ENCODE measurements at regions not wholly inside any gene's neighbourhood (a gene's known extent, or its start where the extent isn't known, plus 50 kb on each side); places are given as distances from the start of the nearest gene placed in this dataset.

- no peak overlapping the region for H3K27ac ChIP-seq (ENCODE audit: low read length)
- H3K4me1 ChIP-seq (ENCODE audit: control insufficient read depth in 1 of 2, insufficient read depth in 2 of 2, low read length in 2 of 2), result peaks cover 0 to 10% of the 10 kb centered on the region in 2 donors
- no peaks in the 10 kb centered on the region for H3K9me3 ChIP-seq (ENCODE audit: control insufficient read depth in 1 of 2, low read length in 2 of 2)
- no peaks in the 10 kb centered on the region for H3K36me3 ChIP-seq (ENCODE audit: control insufficient read depth in 1 of 2, insufficient read depth in 2 of 2, low read length in 2 of 2)
- no peaks in the 10 kb centered on the region for H3K27me3 ChIP-seq (ENCODE audit: low read depth, low read length)
- no peak overlapping the region for H3K4me3 ChIP-seq (ENCODE audit: low read depth in 1 of 2, low read length in 2 of 2)
These were observed 391.0 kb downstream of the FGF9 start for GRCh38 chr13:22061806-22062391.

- Histone ChIP-seq H3K4me3 (ENCODE audit: low read depth in 1 of 2, low read length in 2 of 2) (no peak overlapping the region), H3K36me3 (ENCODE audit: control insufficient read depth in 1 of 2, insufficient read depth in 2 of 2, low read length in 2 of 2) (no peaks in the 10 kb centered on the region), H3K4me1 (ENCODE audit: control insufficient read depth in 1 of 2, insufficient read depth in 2 of 2, low read length in 2 of 2) (peaks cover 0 to 10% of the 10 kb centered on the region in 2 donors), H3K27ac (ENCODE audit: low read length) (no peak overlapping the region), H3K27me3 (ENCODE audit: low read depth, low read length) (no peaks in the 10 kb centered on the region), H3K9me3 (ENCODE audit: control insufficient read depth in 1 of 2, low read length in 2 of 2) (no peaks in the 10 kb centered on the region)
These were observed 391.8 kb downstream of the FGF9 start for GRCh38 chr13:22062478-22063205.

GRCh38 chr13:22063416-22064124 lies 392.7 kb downstream of the FGF9 start:
- H3K4me3 ChIP-seq (ENCODE audit: low read depth in 1 of 2, low read length in 2 of 2), result no peak overlapping the region
- no peaks in the 10 kb centered on the region for H3K36me3 ChIP-seq (ENCODE audit: control insufficient read depth in 1 of 2, insufficient read depth in 2 of 2, low read length in 2 of 2)
- no peaks in the 10 kb centered on the region for H3K9me3 ChIP-seq (ENCODE audit: control insufficient read depth in 1 of 2, low read length in 2 of 2)
- H3K27me3 ChIP-seq (ENCODE audit: low read depth, low read length), result no peaks in the 10 kb centered on the region
- H3K4me1 ChIP-seq (ENCODE audit: control insufficient read depth in 1 of 2, insufficient read depth in 2 of 2, low read length in 2 of 2), result peaks cover 0 to 10% of the 10 kb centered on the region in 2 donors
- no peak overlapping the region for H3K27ac ChIP-seq (ENCODE audit: low read length)

GRCh38 chr13:22064854-22065620 lies 394.2 kb downstream of the FGF9 start:
- Histone ChIP-seq H3K27ac (ENCODE audit: low read length) (no peak overlapping the region), H3K9me3 (ENCODE audit: control insufficient read depth in 1 of 2, low read length in 2 of 2) (no peaks in the 10 kb centered on the region), H3K36me3 (ENCODE audit: control insufficient read depth in 1 of 2, insufficient read depth in 2 of 2, low read length in 2 of 2) (no peaks in the 10 kb centered on the region)

GRCh38 chr13:22073718-22074117 lies 402.8 kb downstream of the FGF9 start:
- Histone ChIP-seq H3K36me3 (ENCODE audit: control insufficient read depth in 1 of 2, insufficient read depth in 2 of 2, low read length in 2 of 2) (no peaks in the 10 kb centered on the region), H3K4me1 (ENCODE audit: control insufficient read depth in 1 of 2, insufficient read depth in 2 of 2, low read length in 2 of 2) (no peaks in the 10 kb centered on the region), H3K9me3 (ENCODE audit: control insufficient read depth in 1 of 2, low read length in 2 of 2) (no peaks in the 10 kb centered on the region), H3K27me3 (ENCODE audit: low read depth, low read length) (no peaks in the 10 kb centered on the region), H3K27ac (ENCODE audit: low read length) (no peak overlapping the region), H3K4me3 (ENCODE audit: low read depth in 1 of 2, low read length in 2 of 2) (no peak overlapping the region)

More at GRCh38 chr13:22064854-22065620, 394.2 kb downstream of the FGF9 start:
- Histone ChIP-seq H3K27me3 (ENCODE audit: low read depth, low read length) (no peaks in the 10 kb centered on the region), H3K4me3 (ENCODE audit: low read depth in 1 of 2, low read length in 2 of 2) (no peak overlapping the region), H3K4me1 (ENCODE audit: control insufficient read depth in 1 of 2, insufficient read depth in 2 of 2, low read length in 2 of 2) (peaks cover 0 to 10% of the 10 kb centered on the region in 2 donors)

- Histone ChIP-seq H3K9me3 (ENCODE audit: control insufficient read depth in 1 of 2, low read length in 2 of 2) (no peaks in the 10 kb centered on the region), H3K4me1 (ENCODE audit: control insufficient read depth in 1 of 2, insufficient read depth in 2 of 2, low read length in 2 of 2) (no peaks in the 10 kb centered on the region), H3K27me3 (ENCODE audit: low read depth, low read length) (no peaks in the 10 kb centered on the region), H3K4me3 (ENCODE audit: low read depth in 1 of 2, low read length in 2 of 2) (no peak overlapping the region), H3K27ac (ENCODE audit: low read length) (no peak overlapping the region), H3K36me3 (ENCODE audit: control insufficient read depth in 1 of 2, insufficient read depth in 2 of 2, low read length in 2 of 2) (no peaks in the 10 kb centered on the region)
These were observed 403.5 kb downstream of the FGF9 start for GRCh38 chr13:22074403-22074802.

- Histone ChIP-seq H3K36me3 (ENCODE audit: control insufficient read depth in 1 of 2, insufficient read depth in 2 of 2, low read length in 2 of 2) (no peaks in the 10 kb centered on the region), H3K4me3 (ENCODE audit: low read depth in 1 of 2, low read length in 2 of 2) (no peak overlapping the region), H3K4me1 (ENCODE audit: control insufficient read depth in 1 of 2, insufficient read depth in 2 of 2, low read length in 2 of 2) (no peaks in the 10 kb centered on the region), H3K27ac (ENCODE audit: low read length) (no peak overlapping the region), H3K27me3 (ENCODE audit: low read depth, low read length) (no peaks in the 10 kb centered on the region), H3K9me3 (ENCODE audit: control insufficient read depth in 1 of 2, low read length in 2 of 2) (no peaks in the 10 kb centered on the region)
These were observed 405.8 kb downstream of the FGF9 start for GRCh38 chr13:22076658-22077057.

GRCh38 chr13:22077205-22077683 lies 406.4 kb downstream of the FGF9 start:
- H3K36me3 ChIP-seq (ENCODE audit: control insufficient read depth in 1 of 2, insufficient read depth in 2 of 2, low read length in 2 of 2), result no peaks in the 10 kb centered on the region
- H3K4me1 ChIP-seq (ENCODE audit: control insufficient read depth in 1 of 2, insufficient read depth in 2 of 2, low read length in 2 of 2), result no peaks in the 10 kb centered on the region
- no peak overlapping the region for H3K27ac ChIP-seq (ENCODE audit: low read length)
- H3K27me3 ChIP-seq (ENCODE audit: low read depth, low read length), result no peaks in the 10 kb centered on the region
- H3K9me3 ChIP-seq (ENCODE audit: control insufficient read depth in 1 of 2, low read length in 2 of 2), result no peaks in the 10 kb centered on the region
- H3K4me3 ChIP-seq (ENCODE audit: low read depth in 1 of 2, low read length in 2 of 2), result no peak overlapping the region

GRCh38 chr13:22077764-22078163 lies 406.9 kb downstream of the FGF9 start:
- no peak overlapping the region for H3K4me3 ChIP-seq (ENCODE audit: low read depth in 1 of 2, low read length in 2 of 2)
- H3K27ac ChIP-seq (ENCODE audit: low read length), result no peak overlapping the region
- H3K9me3 ChIP-seq (ENCODE audit: control insufficient read depth in 1 of 2, low read length in 2 of 2), result no peaks in the 10 kb centered on the region
- no peaks in the 10 kb centered on the region for H3K36me3 ChIP-seq (ENCODE audit: control insufficient read depth in 1 of 2, insufficient read depth in 2 of 2, low read length in 2 of 2)
- no peaks in the 10 kb centered on the region for H3K4me1 ChIP-seq (ENCODE audit: control insufficient read depth in 1 of 2, insufficient read depth in 2 of 2, low read length in 2 of 2)
- H3K27me3 ChIP-seq (ENCODE audit: low read depth, low read length), result no peaks in the 10 kb centered on the region

- Histone ChIP-seq H3K4me3 (ENCODE audit: low read depth in 1 of 2, low read length in 2 of 2) (no peak overlapping the region), H3K27ac (ENCODE audit: low read length) (no peak overlapping the region), H3K36me3 (ENCODE audit: control insufficient read depth in 1 of 2, insufficient read depth in 2 of 2, low read length in 2 of 2) (no peaks in the 10 kb centered on the region), H3K9me3 (ENCODE audit: control insufficient read depth in 1 of 2, low read length in 2 of 2) (no peaks in the 10 kb centered on the region), H3K4me1 (ENCODE audit: control insufficient read depth in 1 of 2, insufficient read depth in 2 of 2, low read length in 2 of 2) (no peaks in the 10 kb centered on the region), H3K27me3 (ENCODE audit: low read depth, low read length) (no peaks in the 10 kb centered on the region)
These were observed 409.1 kb downstream of the FGF9 start for GRCh38 chr13:22079961-22080360.

GRCh38 chr13:22080832-22081231 lies 410.0 kb downstream of the FGF9 start:
- Histone ChIP-seq H3K36me3 (ENCODE audit: control insufficient read depth in 1 of 2, insufficient read depth in 2 of 2, low read length in 2 of 2) (no peaks in the 10 kb centered on the region), H3K4me1 (ENCODE audit: control insufficient read depth in 1 of 2, insufficient read depth in 2 of 2, low read length in 2 of 2) (no peaks in the 10 kb centered on the region), H3K4me3 (ENCODE audit: low read depth in 1 of 2, low read length in 2 of 2) (no peak overlapping the region), H3K27ac (ENCODE audit: low read length) (no peak overlapping the region), H3K27me3 (ENCODE audit: low read depth, low read length) (no peaks in the 10 kb centered on the region), H3K9me3 (ENCODE audit: control insufficient read depth in 1 of 2, low read length in 2 of 2) (no peaks in the 10 kb centered on the region)
